ENCODE measurements at regions not wholly inside any gene's neighbourhood (a gene's known extent, or its start where the extent isn't known, plus 50 kb on each side); places are given as distances from the start of the nearest gene placed in this dataset.

GRCh38 chr10:85149766-85150165 lies 821.4 kb downstream of the CCSER2 start (continued):
- TF ChIP-seq REST (IDR thresholded peaks at IDR 0.05; ENCODE audit: unreplicated experiment) (no peak), NANOG (IDR thresholded peaks at IDR 0.05; ENCODE audit: borderline replicate concordance) (no peak)
- TF ChIP-seq, protein P1, sequence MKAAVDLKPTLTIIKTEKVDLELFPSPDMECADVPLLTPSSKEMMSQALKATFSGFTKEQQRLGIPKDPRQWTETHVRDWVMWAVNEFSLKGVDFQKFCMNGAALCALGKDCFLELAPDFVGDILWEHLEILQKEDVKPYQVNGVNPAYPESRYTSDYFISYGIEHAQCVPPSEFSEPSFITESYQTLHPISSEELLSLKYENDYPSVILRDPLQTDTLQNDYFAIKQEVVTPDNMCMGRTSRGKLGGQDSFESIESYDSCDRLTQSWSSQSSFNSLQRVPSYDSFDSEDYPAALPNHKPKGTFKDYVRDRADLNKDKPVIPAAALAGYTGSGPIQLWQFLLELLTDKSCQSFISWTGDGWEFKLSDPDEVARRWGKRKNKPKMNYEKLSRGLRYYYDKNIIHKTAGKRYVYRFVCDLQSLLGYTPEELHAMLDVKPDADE (IDR thresholded peaks at IDR 0.05), result no peak

GRCh38 chr10:85151506-85151905 lies 823.1 kb downstream of the CCSER2 start:
- Mint-ChIP-seq H3K27ac (no peak overlapping the region), H3K9me3 (peaks cover 68% of the 10 kb centered on the region), H3K4me3 (no peak overlapping the region), H3K27me3 (ENCODE audit: insufficient read depth, low read depth, poor library complexity) (no peaks in the 10 kb centered on the region), H3K4me1 (peaks cover 30% of the 10 kb centered on the region), H3K36me3 (ENCODE audit: low read depth) (no peaks in the 10 kb centered on the region)
- H3K27ac ChIP-seq (ENCODE audit: low read depth), result no peak overlapping the region
- H3K4me3 ChIP-seq, result no peak overlapping the region
- DNase-seq (ENCODE audit: low spot score) (no peak), ATAC-seq (no peak)
- H3K27me3 ChIP-seq (ENCODE audit: insufficient read depth), result no peaks in the 10 kb centered on the region
- TF ChIP-seq REST (IDR thresholded peaks at IDR 0.05; ENCODE audit: unreplicated experiment) (no peak), CTCF (conservative IDR thresholded peaks at IDR 0.05; ENCODE audit: low read depth in 2 of 2) (no peak), POLR2AphosphoS5 (IDR thresholded peaks at IDR 0.05; ENCODE audit: low read depth) (no peak), ZNF114 (CRISPR knock-in tag; IDR thresholded peaks at IDR 0.05) (no peak), EZH2 (IDR thresholded peaks at IDR 0.05; ENCODE audit: low read depth, unreplicated experiment) (no peak), NANOG (IDR thresholded peaks at IDR 0.05; ENCODE audit: borderline replicate concordance) (no peak)
- no peaks in the 10 kb centered on the region; the same call in 1 of the 2 replicates for H3K36me3 ChIP-seq (ENCODE audit: insufficient read depth)
- H2AFZ ChIP-seq, result no peak overlapping the region
- no peaks in the 10 kb centered on the region for H3K79me2 ChIP-seq (replicated peaks; ENCODE audit: insufficient read depth)
- peaks cover 20% of the 10 kb centered on the region; the same call in 1 of the 2 replicates for H3K4me1 ChIP-seq (ENCODE audit: insufficient read depth)
- H3K9me2 ChIP-seq (ENCODE audit: insufficient read depth), result no peaks in the 10 kb centered on the region
- H3F3A ChIP-seq (replicated peaks; ENCODE audit: low read depth), result no peaks in the 10 kb centered on the region
- no peaks in the 10 kb centered on the region for H4K20me1 ChIP-seq (replicated peaks; ENCODE audit: insufficient read depth)
- 0 out of 2 replicates have a peak overlapping the region, but pooled peaks have one; percentile 36 for H3K4me2 ChIP-seq

All from GM23338 (cell line).